HL-60 (cell line): ENCODE measurements at regions not wholly inside any gene's neighbourhood (a gene's known extent, or its start where the extent isn't known, plus 50 kb on each side); places are given as distances from the start of the nearest gene placed in this dataset.

Experiments used
- CTCF ChIP-seq: IDR thresholded peaks from one replicate; pipeline ENCODE4 v1.5.1; 2011; ENCODE audit warnings: low read length, control low read depth, inconsistent platforms; ENCODE audit not compliant: insufficient read depth
- POLR2AphosphoS5 ChIP-seq: IDR thresholded peaks from 2 replicates; pipeline ENCODE4 v1.6.1; 2012; ENCODE audit warnings: low read depth

GRCh38 chr12:67881565-67881964, 107.7 kb upstream of the IFNG-AS1 start:
- TF ChIP-seq CTCF (no peak), POLR2AphosphoS5 (no peak)
